GM23338 (cell line): ENCODE measurements at regions not wholly inside any gene's neighbourhood (a gene's known extent, or its start where the extent isn't known, plus 50 kb on each side); places are given as distances from the start of the nearest gene placed in this dataset.

ENCODE experiments used
- EZH2 ChIP-seq: fragments of 200-600 bp; sonication (generic); IDR thresholded peaks from one replicate; pipeline ENCODE4 v1.8.0; 2017; ENCODE audit warnings: antibody characterized with exemption, mild to moderate bottlenecking, low read depth; ENCODE audit not compliant: unreplicated experiment
- POLR2AphosphoS5 ChIP-seq: IDR thresholded peaks from 2 replicates; pipeline ENCODE4 v1.6.1; 2016; ENCODE audit warnings: antibody characterized with exemption, low read depth
- STAT1 ChIP-seq: IDR thresholded peaks from one replicate; pipeline ENCODE4 v1.6.1; 2016; ENCODE audit warnings: antibody characterized with exemption; ENCODE audit not compliant: unreplicated experiment
- TF ChIP-seq, protein P1 (sequence below), 2 experiments: fragments of 200-600 bp in 1 of 2; sonication (generic) in 1 of 2; conservative IDR thresholded peaks; 2 replicates each; pipeline versions ENCODE4 v1.5.1 to v1.6.1; 2016 to 2017; ENCODE audit warnings: antibody characterized with exemption in 2 of 2, low read depth in 2 of 2, mild to moderate bottlenecking in 2 of 2, moderate library complexity in 1 of 2
- TF ChIP-seq, protein P2 (sequence below): IDR thresholded peaks from one replicate; pipeline ENCODE4 v1.6.1; 2018; ENCODE audit warnings: antibody characterized with exemption; ENCODE audit not compliant: unreplicated experiment

- TF ChIP-seq STAT1 (no peak), POLR2AphosphoS5 (no peak), EZH2 (no peak)
- TF ChIP-seq, protein P1, sequence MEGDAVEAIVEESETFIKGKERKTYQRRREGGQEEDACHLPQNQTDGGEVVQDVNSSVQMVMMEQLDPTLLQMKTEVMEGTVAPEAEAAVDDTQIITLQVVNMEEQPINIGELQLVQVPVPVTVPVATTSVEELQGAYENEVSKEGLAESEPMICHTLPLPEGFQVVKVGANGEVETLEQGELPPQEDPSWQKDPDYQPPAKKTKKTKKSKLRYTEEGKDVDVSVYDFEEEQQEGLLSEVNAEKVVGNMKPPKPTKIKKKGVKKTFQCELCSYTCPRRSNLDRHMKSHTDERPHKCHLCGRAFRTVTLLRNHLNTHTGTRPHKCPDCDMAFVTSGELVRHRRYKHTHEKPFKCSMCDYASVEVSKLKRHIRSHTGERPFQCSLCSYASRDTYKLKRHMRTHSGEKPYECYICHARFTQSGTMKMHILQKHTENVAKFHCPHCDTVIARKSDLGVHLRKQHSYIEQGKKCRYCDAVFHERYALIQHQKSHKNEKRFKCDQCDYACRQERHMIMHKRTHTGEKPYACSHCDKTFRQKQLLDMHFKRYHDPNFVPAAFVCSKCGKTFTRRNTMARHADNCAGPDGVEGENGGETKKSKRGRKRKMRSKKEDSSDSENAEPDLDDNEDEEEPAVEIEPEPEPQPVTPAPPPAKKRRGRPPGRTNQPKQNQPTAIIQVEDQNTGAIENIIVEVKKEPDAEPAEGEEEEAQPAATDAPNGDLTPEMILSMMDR (conservative IDR thresholded peaks at IDR 0.05; ENCODE audit: low read depth in 2 of 2), result no peak
- TF ChIP-seq, protein P2, sequence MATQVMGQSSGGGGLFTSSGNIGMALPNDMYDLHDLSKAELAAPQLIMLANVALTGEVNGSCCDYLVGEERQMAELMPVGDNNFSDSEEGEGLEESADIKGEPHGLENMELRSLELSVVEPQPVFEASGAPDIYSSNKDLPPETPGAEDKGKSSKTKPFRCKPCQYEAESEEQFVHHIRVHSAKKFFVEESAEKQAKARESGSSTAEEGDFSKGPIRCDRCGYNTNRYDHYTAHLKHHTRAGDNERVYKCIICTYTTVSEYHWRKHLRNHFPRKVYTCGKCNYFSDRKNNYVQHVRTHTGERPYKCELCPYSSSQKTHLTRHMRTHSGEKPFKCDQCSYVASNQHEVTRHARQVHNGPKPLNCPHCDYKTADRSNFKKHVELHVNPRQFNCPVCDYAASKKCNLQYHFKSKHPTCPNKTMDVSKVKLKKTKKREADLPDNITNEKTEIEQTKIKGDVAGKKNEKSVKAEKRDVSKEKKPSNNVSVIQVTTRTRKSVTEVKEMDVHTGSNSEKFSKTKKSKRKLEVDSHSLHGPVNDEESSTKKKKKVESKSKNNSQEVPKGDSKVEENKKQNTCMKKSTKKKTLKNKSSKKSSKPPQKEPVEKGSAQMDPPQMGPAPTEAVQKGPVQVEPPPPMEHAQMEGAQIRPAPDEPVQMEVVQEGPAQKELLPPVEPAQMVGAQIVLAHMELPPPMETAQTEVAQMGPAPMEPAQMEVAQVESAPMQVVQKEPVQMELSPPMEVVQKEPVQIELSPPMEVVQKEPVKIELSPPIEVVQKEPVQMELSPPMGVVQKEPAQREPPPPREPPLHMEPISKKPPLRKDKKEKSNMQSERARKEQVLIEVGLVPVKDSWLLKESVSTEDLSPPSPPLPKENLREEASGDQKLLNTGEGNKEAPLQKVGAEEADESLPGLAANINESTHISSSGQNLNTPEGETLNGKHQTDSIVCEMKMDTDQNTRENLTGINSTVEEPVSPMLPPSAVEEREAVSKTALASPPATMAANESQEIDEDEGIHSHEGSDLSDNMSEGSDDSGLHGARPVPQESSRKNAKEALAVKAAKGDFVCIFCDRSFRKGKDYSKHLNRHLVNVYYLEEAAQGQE, result no peak
These were observed 328.2 kb upstream of the DACH1 start for GRCh38 chr13:72195044-72195704.
